HepG2 (cell line): ENCODE measurements at regions not wholly inside any gene's neighbourhood (a gene's known extent, or its start where the extent isn't known, plus 50 kb on each side); places are given as distances from the start of the nearest gene placed in this dataset.

Source experiments
- ATAC-seq: fragments of 200-7000 bp; cut with Tn5 transposase; 3 replicates; pipeline ENCODE4 v1.9.1; 2020; ENCODE audit warnings: mild to moderate bottlenecking, moderate library complexity
- BruUV-seq: library from RNA; stranded (reverse); fragments of 400-500 nt; replicated peaks from 2 replicates; lab custom pipeline; 2021; lab: Mats Ljungman, UMichigan
- CTCF ChIA-PET: fragments of 300-600 bp; formaldehyde crosslinking; extraction: SDS; loops from one replicate; lab custom pipeline; 2021; ENCODE audit warnings: low total read pairs, inconsistent platforms, low intra/inter-chr PET ratio; lab: Yijun Ruan, JAX
- POLR2A ChIA-PET: fragments of 350-600 bp; sonication (Branson Sonifier 250); formaldehyde crosslinking; loops from one replicate; lab custom pipeline; 2020; ENCODE audit warnings: antibody characterized with exemption, inconsistent platforms; lab: Yijun Ruan, JAX
- DNase-seq: peaks from one replicate; pipeline ENCODE4 v3.0.0-alpha.2; 2015; ENCODE audit warnings: low spot score
- FAIRE-seq: peaks from 3 replicates; lab custom pipeline; 2011; peaks lifted over from hg19 to GRCh38; lab: Jason Lieb, UNC
- H2AFZ ChIP-seq: one replicate; pipeline ENCODE4 v1.6.1; 2011; ENCODE audit warnings: low read length, inconsistent platforms
- H3K27ac ChIP-seq: fragments of 300-600 bp; 3 replicates; pipeline ENCODE4 v1.8.0; 2011; ENCODE audit warnings: mixed run types, mild to moderate bottlenecking, mixed read lengths, low read length, inconsistent platforms; ENCODE audit not compliant: insufficient read depth; ENCODE audit errors: extremely low read length
- H3K27me3 ChIP-seq, 2 experiments: fragments of 200-600 bp in 1 of 2; 2 replicates in 1 of 2; 3 replicates in 1 of 2; pipeline versions ENCODE4 v1.6.0 to v1.8.0; 2011; ENCODE audit warnings: low read length in 2 of 2, mild to moderate bottlenecking in 2 of 2, moderate library complexity in 2 of 2, inconsistent platforms in 1 of 2; ENCODE audit not compliant: insufficient read depth in 2 of 2, control insufficient read depth in 1 of 2
- H3K36me3 ChIP-seq, 2 experiments: fragments of 200-600 bp in 1 of 2; replicated peaks in 1 of 2; 2 replicates in 1 of 2; 3 replicates in 1 of 2; pipeline versions ENCODE4 v1.5.1 to v1.8.0; 2011; ENCODE audit warnings: low read length in 2 of 2, inconsistent platforms in 1 of 2; ENCODE audit not compliant: insufficient read depth in 2 of 2, control insufficient read depth in 1 of 2
- H3K4me1 ChIP-seq: 2 replicates; pipeline ENCODE4 v1.5.1; 2012; ENCODE audit warnings: low read length, inconsistent platforms; ENCODE audit not compliant: insufficient read depth
- H3K4me2 ChIP-seq: 2 replicates; pipeline ENCODE4 v1.6.0; 2011; ENCODE audit warnings: low read depth, low read length, inconsistent platforms
- H3K4me3 ChIP-seq, 3 experiments: fragments of 200-600 bp in 1 of 3; sonication (generic), shearing (Covaris generic) in 1 of 3; replicated peaks in 1 of 3; 2 replicates each; pipeline ENCODE4 v1.5.1; 2011 to 2016; ENCODE audit warnings: low read length in 3 of 3, inconsistent platforms in 2 of 3, low read depth in 2 of 3, mild to moderate bottlenecking in 2 of 3, control low read depth in 1 of 3, mixed read lengths in 1 of 3; ENCODE audit not compliant: insufficient read depth in 1 of 3
- H3K79me2 ChIP-seq: one replicate; pipeline ENCODE4 v1.6.1; 2011; ENCODE audit warnings: low read length, inconsistent platforms; ENCODE audit not compliant: insufficient read depth
- H3K9ac ChIP-seq: 2 replicates; pipeline ENCODE4 v1.6.0; 2011; ENCODE audit warnings: mild to moderate bottlenecking, low read depth, low read length, inconsistent platforms; ENCODE audit not compliant: insufficient read depth
- H3K9me3 ChIP-seq: 2 replicates; pipeline ENCODE4 v1.5.1; 2012; ENCODE audit warnings: mild to moderate bottlenecking, low read length
- H4K20me1 ChIP-seq: 2 replicates; pipeline ENCODE4 v1.6.0; 2011; ENCODE audit warnings: inconsistent platforms, mild to moderate bottlenecking, low read length, moderate library complexity; ENCODE audit not compliant: insufficient read depth
- E2F1 ChIP-seq: sonication (generic); formaldehyde crosslinking; IDR thresholded peaks from 2 replicates; pipeline ENCODE4 v1.5.0; 2020; ENCODE audit warnings: missing genetic modification reagents
- FOXJ3 ChIP-seq: sonication (generic); formaldehyde crosslinking; IDR thresholded peaks from 2 replicates; pipeline ENCODE4 v1.4.0; 2020; ENCODE audit warnings: missing genetic modification reagents, mild to moderate bottlenecking, borderline replicate concordance
- KDM1A ChIP-seq: IDR thresholded peaks from 2 replicates; pipeline ENCODE4 v1.6.1; 2016; ENCODE audit warnings: missing compliant biosample characterization
- MTERF4 ChIP-seq: sonication (generic); formaldehyde crosslinking; IDR thresholded peaks from 2 replicates; pipeline ENCODE4 v1.8.0; 2023; ENCODE audit warnings: mild to moderate bottlenecking, missing genetic modification reagents
- REPIN1 ChIP-seq: sonication (generic); formaldehyde crosslinking; IDR thresholded peaks from 2 replicates; pipeline ENCODE4 v1.8.0; 2022; ENCODE audit warnings: missing genetic modification reagents, low read depth, mild to moderate bottlenecking, borderline replicate concordance
- SAP130 ChIP-seq: IDR thresholded peaks from 2 replicates; pipeline ENCODE4 v1.6.1; 2016; ENCODE audit warnings: low read depth
- ZNF646 ChIP-seq: sonication (generic); formaldehyde crosslinking; IDR thresholded peaks from 2 replicates; pipeline ENCODE4 v1.9.0; 2021; ENCODE audit warnings: mild to moderate bottlenecking, missing genetic modification reagents
- ZNF691 ChIP-seq: sonication (generic); formaldehyde crosslinking; IDR thresholded peaks from 2 replicates; pipeline ENCODE4 v1.4.0; 2020; ENCODE audit warnings: missing genetic modification reagents, low read depth, mild to moderate bottlenecking, borderline replicate concordance
- WGBS: methylation state at CpG from one replicate; pipeline ENCODE4 v1.1.6; 2017; ENCODE audit warnings: low lambda C conversion rate; 5-methylcytosine and 5-hydroxymethylcytosine counted together
- in situ Hi-C: cut with HindIII; loops from 2 replicates; pipeline ENCODE4 v1.10.0; 2017; ENCODE audit warnings: low pct_unique_long_range_greater_than_20kb; ENCODE audit not compliant: extremely low pct_ligation_motif_present
- intact Hi-C: fragments of 100-400 bp; cut with micrococcal nuclease; formaldehyde crosslinking; loops from one replicate; pipeline ENCODE4 v1.10.0; 2022; ENCODE audit not compliant: unreplicated experiment
- TF ChIP-seq, protein P1 (sequence below): sonication (generic); formaldehyde crosslinking; IDR thresholded peaks from 2 replicates; pipeline ENCODE4 v1.5.1; 2020; ENCODE audit warnings: mild to moderate bottlenecking, missing genetic modification reagents, moderate library complexity

DNA sequence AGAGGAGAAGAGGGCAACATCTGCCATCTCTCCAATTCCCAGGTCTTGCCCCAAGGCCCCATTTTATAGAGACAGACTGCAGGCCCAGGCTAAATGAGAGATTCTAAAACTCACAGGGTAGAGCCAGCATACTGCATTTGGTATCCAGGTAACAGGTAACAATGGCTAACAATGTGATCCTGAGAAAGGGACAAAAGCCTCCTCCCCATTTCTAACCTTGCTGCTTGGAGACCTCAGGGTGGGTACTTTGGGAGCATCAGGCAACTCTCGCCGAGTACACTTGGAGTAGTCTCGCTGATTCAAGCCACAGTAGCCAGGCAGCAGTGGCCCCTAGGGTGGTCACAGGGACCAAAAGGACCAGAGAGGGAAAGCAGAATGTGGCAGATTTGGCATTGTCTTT lies 162.6 kb upstream of the PLEKHA5 start (continued):
- TF ChIP-seq ZNF646 (no peak), ZNF691 (CRISPR knock-in tag) (no peak)
- TF ChIP-seq, protein P1, sequence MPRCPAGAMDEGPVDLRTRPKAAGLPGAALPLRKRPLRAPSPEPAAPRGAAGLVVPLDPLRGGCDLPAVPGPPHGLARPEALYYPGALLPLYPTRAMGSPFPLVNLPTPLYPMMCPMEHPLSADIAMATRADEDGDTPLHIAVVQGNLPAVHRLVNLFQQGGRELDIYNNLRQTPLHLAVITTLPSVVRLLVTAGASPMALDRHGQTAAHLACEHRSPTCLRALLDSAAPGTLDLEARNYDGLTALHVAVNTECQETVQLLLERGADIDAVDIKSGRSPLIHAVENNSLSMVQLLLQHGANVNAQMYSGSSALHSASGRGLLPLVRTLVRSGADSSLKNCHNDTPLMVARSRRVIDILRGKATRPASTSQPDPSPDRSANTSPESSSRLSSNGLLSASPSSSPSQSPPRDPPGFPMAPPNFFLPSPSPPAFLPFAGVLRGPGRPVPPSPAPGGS, result no peak

DNA sequence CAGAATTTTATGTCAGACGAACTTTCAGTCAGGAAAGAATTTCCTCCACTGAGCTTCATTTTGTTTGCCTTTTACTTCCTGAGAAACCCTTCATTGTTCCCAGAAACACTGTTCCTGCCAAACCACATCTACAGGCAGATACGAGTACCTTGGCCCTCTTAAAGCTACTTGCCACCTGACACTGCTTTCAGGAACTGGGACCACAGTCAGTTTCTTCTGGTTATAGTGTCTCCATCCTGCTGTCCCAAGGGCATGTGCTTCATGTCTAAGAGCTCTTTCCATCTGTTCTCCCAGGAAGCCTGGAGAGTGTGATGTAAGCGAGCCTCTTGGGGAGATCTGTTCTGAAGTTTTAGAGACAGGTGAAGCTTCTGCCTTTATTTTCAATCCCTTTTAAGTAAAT lies 161.7 kb upstream of the PLEKHA5 start:
- H3K4me3 ChIP-seq, result no peak overlapping the region
- 8% methylated on average over 3 of the region's 3 CpGs for WGBS
- no TSS peak for BruUV-seq
- no peaks in the 10 kb centered on the region for H3K4me1 ChIP-seq
- no peaks in the 10 kb centered on the region for H3K79me2 ChIP-seq
- CTCF ChIA-PET, result no interaction called here
- no peaks in the 10 kb centered on the region; a peak in 1 of 5 replicates for H3K27me3 ChIP-seq
- no peak for TF ChIP-seq REPIN1
- no peak for TF ChIP-seq E2F1 (CRISPR knock-in tag)
- TF ChIP-seq FOXJ3, result no peak
- no peak for TF ChIP-seq KDM1A (CRISPR knock-in tag)
- TF ChIP-seq SAP130, result no peak
- TF ChIP-seq MTERF4 (CRISPR knock-in tag), result no peak
- TF ChIP-seq, all 625 proteins: peak for 0
- Histone ChIP-seq H3K27ac (no peak overlapping the region), H2AFZ (no peak overlapping the region), H4K20me1 (no peaks in the 10 kb centered on the region), H3K9ac (no peak overlapping the region), H3K9me3 (no peaks in the 10 kb centered on the region), H3K36me3 (no peaks in the 10 kb centered on the region), H3K4me2 (no peak overlapping the region)
- no peak for FAIRE-seq
- POLR2A ChIA-PET, result no interaction called here
- DNase-seq, result no peak
- intact Hi-C loops (no loop called here), in situ Hi-C loops (no loop called here)
- ATAC-seq, result no peak
